HG03159 (cell line): ENCODE measurements at regions not wholly inside any gene's neighbourhood (a gene's known extent, or its start where the extent isn't known, plus 50 kb on each side); places are given as distances from the start of the nearest gene placed in this dataset.
"Not testable (repeated sequence)": the region's sequence is repeated elsewhere in the genome, so short reads cannot be mapped to it uniquely, and the experiment has no call there.

Experiments used
- ATAC-seq: cut with Tn5 transposase; IDR thresholded peaks from one replicate; pipeline ENCODE4 v1.9.1; 2021; ENCODE audit warnings: mild to moderate bottlenecking, moderate library complexity; ENCODE audit not compliant: unreplicated experiment

DNA sequence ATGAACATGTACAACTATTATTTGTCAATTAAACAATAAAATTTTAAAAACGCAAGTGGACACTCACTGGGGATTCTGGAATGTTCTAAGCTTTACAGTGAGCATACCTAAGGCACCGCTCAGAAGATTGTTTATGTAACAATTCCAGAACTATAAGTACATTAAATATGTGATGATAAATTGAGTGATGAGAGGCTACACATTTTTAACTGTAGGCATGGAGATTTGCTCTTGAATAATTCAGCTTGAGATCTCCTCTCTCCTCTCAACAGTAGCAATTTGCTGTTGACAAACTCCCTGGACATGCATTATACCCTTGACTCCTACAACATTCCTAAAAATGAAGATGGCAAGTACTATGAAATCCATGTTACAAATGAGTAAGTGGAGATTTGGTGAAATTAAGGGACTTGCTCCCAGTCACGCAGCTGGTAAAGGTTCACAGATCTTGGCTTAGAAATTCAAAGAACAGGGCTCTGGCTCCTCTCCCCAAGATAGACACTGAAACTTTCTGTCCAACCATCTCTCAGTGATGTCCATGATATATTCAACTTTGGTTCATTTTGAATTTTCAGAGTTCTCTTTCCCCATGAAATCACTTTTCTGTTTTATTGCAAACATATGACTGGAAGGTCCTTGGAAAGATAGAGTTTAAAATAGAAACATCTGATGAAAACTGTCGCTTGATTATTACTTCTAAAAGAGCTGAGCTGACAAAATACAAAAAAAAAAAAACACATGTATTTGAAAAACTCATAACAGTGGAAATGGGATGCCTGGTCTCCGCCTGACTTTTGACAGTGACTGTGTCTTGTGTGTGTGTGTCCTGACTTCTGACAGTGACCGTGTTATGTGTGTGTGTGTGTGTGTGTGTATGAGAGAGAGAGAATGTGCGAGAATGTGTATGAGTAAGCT, 488.3 kb downstream of the TNS3 start:
- no peak for ATAC-seq

DNA sequence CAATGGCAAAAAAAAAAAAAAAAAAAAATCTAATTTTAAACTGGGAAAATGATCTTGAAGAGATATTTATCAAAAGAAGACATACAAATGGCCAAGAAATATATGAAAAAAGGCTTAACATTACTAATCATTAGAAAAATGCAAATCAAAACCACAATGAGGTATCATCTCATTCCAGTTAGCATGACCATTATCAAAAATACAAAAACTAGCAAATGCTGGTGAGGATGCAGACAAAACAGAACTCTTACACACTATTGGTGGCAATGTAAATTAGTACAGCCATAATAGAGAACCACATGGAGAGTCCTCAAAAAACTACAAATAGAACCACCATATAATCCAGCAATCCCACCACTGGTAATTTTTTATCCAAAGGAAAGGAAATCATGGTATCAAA, 489.6 kb downstream of the TNS3 start:
- ATAC-seq: no peak

DNA sequence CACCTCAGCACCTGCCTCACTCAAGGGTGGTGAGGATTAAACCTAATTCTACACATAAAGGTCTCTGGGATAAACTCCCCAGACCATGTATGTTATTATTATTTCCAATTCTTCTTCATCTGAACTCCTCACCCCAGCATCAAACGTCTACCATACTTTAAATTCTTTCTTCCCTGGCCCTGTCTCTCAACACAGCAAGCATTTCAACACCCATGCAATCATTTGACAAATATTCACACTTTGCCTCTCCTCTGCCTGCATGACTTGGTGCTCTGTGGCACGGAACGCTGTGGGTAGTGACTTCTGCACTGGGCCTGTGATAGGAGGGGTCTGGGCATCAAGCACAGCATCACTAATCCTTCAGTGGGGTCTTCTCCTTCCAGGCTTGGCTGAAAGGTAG, 490.8 kb downstream of the TNS3 start:
- no peak for ATAC-seq

DNA sequence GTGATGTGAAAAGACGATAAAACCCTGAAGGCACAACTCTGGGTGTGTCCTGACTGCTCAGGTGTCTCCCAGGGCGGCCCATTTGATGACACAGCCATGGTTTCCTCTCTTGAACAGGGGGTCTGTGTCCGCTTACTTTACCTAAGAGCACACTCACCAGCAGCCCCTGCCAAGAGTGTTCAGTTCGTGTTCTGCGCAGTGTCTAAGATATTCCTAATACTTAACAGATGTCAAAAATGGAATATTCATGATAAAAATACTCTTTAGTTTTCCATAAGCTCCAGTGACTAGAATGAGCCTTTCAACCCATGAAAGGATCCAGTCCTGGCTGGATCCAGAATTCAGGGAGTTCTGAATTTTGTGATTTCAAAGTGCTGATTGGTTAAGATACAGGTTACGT, 492.4 kb downstream of the TNS3 start:
- ATAC-seq: no peak

- ATAC-seq: no peak
Measured at GRCh38 chr7:47089068-47089417, 492.9 kb downstream of the TNS3 start.

DNA sequence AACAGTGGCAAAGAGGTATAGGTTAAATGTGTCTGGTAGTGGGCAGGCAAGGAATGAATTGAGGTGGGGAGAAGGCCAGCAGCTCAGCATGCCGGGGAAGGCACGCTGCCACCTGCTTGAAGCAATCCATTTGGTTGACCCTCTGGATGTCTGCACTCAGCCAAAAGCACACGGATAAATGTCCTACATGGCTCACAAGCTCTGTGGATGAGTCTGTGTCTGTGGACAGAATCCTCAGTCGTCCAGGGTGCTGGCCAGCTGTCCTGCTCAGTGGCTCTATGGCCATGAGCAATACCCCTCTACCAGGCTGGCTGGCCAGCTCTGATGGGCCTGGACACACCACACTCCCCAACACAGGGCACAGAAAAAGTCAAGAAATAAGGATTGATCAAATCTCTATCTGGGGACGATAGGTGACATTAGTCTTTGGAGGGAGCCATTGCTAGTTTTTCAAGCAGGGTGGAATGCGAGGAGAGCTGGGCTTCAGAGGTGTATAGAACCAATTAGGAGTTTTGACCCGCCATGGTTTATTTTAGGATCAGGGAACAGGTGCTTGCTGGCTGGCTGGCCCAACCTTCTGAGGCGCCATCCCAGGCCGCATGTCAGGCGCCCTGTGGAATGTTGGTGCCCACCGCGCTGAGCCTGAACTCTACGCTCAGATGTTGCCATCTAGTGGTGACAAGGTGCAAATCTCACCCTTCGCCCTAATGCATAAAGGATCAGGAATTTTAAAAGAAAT, 493.4 kb downstream of the TNS3 start:
- ATAC-seq: peak; percentile 80

GRCh38 chr7:47087866-47088265, 494.0 kb downstream of the TNS3 start:
- ATAC-seq: no peak

DNA sequence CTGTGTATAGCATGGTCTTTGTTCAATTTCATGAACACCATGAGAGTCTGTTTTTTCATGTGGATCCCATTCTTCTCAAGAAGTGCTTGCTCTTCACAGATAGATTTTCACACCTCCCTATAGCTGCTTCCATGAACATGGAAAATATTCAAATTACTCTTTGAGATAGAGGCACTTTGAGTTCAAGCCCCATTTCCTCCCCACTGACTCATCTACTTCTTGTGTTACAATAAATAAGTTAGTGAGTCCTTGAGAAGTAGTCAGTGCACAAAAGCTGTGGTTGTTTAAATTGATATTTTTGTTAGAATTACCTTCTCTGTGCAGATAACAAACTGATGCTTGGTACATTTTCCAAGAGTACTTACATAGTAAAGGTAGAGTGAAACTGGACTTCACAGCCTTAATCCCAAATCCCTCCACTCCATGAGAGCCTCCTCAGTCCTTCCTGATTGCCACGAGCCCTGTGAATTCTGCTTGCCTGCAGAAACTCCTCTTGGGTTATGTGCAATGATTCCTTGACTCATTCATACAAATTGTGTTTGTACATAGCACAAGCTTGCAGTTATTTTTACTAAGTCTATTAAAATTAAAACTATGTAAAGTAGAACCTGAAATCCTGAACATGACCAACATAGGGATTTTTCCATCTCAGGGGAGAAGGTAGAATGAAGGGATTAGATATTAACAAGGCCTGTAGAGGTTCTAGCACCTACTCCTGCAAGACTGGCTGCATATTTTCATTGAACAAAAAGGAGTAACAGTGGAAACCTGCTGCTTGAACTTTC, 496.2 kb downstream of the TNS3 start:
- ATAC-seq: no peak

- no peak for ATAC-seq
Measured at GRCh38 chr7:47083476-47084250, 498.2 kb downstream of the TNS3 start.

DNA sequence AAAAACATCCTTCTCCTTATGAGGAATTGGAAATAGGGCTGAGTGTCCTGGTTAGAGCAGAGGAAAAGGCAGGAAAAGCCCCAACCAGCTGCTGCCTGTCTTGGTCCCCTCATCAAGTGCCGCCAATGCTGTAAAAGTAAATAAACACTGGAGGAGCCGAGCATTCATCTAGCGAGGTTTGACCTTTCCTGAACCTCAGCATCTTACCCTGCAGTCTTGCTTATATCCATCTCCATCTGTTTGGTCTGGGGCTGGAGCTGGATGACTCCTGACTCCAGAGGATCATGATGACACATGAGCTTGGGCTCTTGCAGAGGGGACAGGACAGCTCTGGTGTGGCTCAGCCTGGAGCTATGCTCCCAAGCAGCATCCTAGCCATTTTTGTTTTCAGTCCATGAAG, 501.1 kb downstream of the TNS3 start:
- no peak for ATAC-seq

- no peak for ATAC-seq
Measured at GRCh38 chr7:47078241-47078640, 503.7 kb downstream of the TNS3 start.

- ATAC-seq: no peak
Measured at GRCh38 chr7:47074702-47075153, 507.2 kb downstream of the TNS3 start.

- ATAC-seq: no peak
Measured at GRCh38 chr7:47073284-47073683, 508.6 kb downstream of the TNS3 start.

- ATAC-seq: no peak
Measured at GRCh38 chr7:47071866-47072265, 510.0 kb downstream of the TNS3 start.

- ATAC-seq: no peak
Measured at GRCh38 chr7:47069385-47070076, 512.4 kb downstream of the TNS3 start.

DNA sequence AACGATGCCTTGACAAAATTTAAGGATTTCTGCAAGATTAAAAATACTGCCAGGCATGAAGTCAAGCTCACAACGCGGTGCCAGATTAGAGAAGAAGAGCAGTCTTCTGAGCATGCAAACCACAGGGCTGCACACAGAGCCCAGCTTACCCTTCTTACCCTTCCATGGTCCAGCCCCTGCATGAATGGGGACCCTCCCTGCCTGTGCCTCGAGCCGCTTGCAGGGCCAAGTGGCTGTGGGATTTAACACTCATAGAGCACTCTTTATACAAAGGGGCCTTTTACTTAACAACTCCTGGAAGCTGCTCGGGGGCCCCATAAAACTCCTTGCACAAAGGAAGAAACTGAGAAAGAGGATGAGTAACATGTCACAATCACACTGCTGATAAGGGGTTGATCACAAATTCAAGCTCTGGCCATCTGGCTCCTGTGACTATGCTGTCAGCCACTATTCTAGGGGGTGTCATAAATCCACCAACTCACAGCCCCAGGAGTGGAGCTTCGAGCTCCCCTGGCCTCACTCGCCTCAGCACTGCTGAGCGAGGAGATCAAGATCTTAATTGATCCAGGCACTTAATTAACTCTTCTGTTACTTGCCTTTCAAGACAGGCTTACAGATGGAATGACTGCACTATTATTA, 514.8 kb downstream of the TNS3 start:
- ATAC-seq: no peak

- no peak for ATAC-seq
Measured at GRCh38 chr7:47056731-47057130, 525.2 kb downstream of the TNS3 start.

- not testable (repeated sequence) for ATAC-seq
Measured at GRCh38 chr7:47052541-47053208, 529.2 kb downstream of the TNS3 start.

- ATAC-seq: no peak
Measured at GRCh38 chr7:47049234-47049774, 532.6 kb downstream of the TNS3 start.
